ENCODE measurements at regions not wholly inside any gene's neighbourhood (a gene's known extent, or its start where the extent isn't known, plus 50 kb on each side); places are given as distances from the start of the nearest gene placed in this dataset.
"Not testable (repeated sequence)": the region's sequence is repeated elsewhere in the genome, so short reads cannot be mapped to it uniquely, and the experiment has no call there.

DNA sequence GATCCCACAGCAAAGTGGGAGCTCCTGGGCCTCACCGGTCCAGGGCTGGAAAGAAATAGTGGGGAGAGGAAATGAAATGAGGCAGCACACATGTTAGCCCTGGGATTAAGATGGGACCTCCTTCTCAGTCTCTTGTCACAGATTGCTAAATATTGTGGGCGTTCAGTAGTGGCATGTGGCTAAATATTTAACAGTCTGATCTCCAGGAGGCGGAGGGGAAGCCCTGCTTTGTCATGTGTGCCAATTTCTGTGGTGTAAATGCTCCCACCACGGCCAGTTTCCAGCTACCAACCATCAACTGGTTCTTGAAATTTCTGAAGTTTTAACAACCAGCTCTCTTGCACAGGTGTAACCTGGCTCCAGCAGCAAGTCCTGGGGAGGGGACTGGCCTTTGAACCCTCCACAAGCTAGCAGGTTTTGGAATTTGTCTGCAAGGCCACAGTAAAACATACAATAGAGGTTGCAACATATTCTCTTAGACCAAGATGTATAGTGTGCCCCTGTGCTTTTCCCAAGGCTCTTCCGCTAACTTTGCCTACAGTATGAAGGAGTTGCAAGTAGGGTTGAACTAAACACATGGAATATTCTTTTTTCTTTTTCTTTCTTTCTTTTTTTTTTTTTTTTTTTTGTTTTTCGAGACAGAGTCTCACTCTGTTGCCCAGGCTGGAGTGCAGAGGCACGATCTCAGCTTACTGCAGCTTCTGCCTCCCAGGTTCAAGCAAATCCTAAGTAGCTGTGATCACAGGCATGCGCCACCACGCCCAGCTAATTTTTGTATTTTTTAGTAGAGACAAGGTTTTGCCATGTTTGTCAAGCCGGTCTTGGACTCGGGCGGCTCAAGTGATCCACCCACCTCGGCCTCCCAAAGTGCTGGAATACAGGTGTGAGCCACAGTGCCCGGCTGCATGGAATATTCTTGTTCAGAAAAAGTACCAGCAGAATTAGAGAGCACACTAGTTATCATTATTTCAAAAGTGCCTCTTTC lies 103.1 kb upstream of the PCBD1 start:
- no peak for DNase-seq

DNA sequence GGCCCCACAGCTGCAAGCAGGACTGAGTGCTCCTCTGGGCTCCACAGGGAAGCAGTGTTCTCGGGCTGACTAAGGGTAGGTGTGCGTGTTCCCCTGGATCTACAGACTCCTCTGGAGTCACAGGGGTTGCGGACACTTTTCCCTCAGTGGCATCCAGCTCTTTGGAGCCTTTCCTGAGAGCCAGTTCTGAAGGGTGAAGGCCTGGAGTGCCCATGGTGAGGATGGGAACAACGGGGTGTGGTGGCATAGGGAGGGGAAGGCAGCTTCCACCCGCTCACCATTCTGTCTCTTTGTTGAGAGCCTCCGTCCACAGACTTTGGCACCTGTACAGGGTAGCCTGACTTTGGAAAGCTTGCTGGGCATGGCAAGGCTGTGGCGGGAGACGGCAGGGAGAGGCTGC lies 104.1 kb upstream of the PCBD1 start:
- DNase-seq = no peak

DNA sequence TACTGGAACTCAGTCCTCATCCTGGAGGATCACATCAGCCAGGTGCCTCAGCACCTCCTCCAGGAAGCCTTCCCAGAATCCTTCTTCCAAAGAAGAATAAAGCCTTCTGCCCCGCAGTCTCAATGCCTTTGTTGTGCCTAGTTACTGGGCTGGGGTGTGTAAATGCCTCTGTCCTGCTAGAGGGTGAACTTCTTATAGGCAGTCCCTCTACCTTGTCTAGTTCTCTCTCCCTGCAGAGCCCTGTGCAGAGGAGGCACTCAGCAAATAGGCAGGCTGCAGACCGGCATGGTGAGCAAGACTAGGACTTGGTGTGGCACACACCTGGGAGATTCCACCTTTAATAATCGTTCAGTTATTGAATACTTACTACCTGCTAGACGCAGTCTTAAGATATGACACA lies 104.7 kb upstream of the PCBD1 start:
- DNase-seq = no peak

DNA sequence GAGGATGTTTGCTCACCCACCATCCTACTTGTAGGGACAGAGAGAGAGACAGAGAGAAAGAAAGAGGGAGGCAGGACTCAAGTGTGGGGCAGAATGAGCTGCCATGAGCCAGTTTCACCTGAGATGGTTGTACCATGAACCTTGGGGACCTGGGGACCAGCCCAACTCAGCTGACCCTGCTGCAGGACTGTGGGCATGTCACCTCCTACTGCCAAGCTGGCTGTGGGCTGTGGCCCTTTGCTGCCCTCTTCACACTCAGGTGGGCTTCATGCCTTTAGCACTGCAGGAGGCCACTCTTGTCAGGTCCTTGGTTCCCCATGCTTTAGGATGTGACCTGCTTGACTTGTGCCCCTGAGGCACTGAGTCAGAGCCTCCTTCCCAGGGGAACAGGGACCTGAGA lies 108.2 kb upstream of the PCBD1 start:
- DNase-seq = no peak

DNA sequence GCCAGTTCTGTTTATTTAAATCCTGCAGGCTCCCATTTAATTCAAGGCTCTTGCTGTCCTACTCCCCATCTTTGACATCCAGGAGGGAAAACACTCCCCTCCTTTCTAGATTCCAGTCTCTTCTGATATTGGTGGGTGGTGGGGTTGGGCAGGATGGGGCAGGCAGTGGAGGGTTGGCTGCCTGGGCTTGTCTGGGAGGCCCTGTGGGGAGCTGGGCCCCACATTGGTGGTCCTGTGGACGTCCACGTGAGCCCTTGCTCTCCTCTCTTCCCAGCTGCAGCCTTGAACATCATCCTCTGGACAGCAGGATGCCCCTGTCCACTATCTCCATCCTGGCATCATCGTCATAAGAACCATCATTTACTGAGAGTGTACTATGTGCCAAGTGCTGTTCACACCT lies 108.9 kb upstream of the PCBD1 start:
- DNase-seq = no peak

DNA sequence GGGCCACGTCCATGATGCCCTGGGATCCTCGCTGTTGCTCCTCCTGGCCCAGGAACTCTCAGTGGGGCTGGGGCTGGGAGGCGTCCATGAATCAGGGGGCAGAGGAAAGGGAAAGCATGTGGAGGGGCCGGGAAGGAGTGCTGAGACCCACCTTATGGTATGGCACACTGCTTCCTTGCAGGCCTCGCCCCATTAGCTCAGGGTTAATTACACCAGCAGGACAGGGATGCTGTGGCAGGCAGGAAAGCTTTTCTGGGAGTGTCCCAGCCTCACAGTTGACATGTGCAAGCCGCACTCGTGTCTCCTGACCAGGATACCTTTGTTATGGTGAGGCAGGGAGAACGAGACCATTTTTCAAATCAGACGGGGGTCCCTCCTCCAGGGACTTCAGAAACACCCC lies 109.7 kb upstream of the PCBD1 start:
- DNase-seq = no peak

DNA sequence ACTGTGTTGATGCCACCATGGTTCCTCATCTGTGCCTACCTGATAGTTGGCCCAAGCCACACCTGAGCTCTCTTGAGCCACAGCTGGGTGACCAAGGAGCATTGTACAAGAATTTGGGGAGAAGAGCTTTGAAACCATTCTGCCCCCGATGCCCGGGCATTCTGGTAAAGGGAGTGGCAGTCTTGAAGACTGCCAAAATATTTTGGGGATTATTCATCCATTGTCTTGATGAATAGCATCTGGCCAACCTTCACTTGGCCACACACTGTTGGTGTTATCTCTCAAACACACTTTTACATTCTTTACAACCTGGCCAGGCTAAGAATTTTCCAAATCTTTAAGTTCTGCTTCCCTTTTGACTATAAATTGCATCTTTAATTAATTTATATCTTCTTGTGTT lies 113.1 kb upstream of the PCBD1 start:
- DNase-seq = no peak

DNA sequence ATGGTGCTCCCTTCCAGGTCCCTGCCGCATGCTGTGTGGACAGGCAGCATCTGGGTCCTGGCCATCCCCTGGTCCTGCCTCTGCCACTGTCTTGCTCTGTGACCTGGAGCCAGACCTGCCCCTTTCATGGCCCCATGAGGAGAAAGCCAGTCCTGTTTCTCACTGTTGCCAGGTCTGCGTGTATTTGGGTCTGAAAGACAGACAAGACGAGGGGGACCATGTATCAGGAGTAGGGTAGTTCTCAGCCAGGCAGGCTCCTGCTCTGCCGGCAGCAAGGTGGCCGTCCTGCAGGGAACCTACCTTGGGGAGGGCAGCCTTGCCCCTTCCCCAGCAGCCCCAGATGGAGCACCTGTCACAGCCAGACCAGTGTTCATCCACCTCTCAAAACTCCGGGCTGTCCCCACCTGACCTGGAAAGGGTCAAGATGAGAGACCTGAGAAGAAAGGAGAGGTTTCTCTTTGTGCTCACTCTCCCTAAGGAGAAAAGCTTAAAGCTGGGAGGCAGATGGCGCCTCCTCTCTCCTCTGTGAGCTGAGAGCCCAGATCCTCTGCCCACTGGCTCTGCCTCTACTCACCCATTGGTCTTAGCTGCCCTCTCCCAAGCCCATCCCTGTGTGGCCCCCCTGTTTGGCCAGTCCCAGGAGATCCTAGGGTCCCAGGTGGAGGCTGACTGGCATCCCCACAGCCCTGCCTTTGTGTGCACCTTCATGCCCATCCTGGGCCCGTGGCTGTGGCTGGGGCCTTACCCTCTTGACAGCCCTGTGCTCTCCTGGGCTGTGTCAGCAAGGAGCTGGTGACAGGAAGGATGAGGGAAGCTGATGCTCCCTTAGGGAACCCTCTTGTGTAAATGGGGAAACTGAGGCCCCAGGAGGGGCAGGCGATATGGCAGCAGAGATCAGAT lies 116.1 kb upstream of the PCBD1 start:
- DNase-seq = no peak

DNA sequence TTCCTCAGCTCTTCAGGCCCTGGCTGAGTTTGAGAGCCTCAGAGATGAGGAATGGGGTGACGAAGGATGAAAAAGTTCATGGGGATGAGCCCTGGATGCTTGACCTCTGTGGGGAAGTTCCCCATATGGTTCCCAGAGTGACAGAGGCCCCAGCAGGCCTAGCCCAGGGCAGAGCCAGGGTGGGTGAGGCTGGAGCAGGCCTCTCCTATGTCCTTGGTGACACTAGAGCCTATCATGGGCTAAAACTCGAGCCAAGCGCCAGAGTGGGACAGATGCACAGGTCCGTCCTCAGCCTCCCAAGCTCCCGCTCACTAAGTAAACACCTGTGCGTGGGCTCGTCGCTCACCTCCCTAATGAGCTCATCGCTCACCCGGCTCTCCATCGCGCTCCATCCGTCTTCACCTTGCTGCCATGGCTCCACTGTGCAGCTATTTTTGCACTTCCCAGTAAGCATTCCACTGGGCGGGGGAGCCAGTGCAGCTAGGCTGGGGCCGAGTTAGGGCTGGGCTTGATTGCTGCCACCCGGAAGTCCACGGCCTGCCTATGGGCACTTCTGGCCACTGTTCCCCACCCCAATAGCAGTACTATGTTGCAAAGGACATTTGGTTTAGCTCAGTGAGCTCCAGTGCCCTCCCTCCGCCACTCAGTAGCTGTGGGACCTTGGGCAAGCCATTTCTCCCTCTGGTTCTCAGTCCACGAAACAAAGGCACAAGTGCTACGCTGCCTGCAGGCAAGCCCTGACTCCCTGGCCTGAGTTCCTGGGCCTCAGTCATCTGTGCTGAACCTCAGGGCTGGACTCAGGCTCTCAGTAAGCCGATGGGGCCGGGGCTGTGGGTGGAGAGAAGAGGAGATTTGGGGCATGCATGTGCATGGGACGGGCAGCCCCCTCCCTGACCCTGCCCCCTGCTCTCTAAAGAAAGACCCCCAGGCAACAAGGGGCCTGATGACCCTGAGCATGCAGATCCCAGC lies 117.3 kb upstream of the PCBD1 start:
- DNase-seq = no peak

DNA sequence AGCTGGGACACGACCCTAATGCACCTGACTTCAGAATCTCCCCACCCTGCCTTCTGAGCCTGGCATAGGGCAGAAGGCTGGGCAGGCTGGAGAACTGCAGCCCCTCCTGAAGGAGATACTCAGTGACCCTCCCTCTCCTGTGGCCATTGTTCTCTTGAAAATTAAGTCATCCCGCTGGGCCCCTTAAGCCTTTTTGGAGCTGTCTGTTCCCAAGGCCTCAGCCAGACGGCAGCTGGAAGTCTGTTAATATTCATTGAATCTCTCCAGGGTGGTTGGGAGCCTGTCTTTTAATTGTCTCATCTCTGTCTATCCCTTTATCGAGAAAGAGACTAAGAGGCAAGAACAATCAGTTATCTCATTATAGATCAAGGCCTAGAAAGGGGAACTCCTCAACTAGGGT lies 118.1 kb upstream of the PCBD1 start:
- DNase-seq = no peak

DNA sequence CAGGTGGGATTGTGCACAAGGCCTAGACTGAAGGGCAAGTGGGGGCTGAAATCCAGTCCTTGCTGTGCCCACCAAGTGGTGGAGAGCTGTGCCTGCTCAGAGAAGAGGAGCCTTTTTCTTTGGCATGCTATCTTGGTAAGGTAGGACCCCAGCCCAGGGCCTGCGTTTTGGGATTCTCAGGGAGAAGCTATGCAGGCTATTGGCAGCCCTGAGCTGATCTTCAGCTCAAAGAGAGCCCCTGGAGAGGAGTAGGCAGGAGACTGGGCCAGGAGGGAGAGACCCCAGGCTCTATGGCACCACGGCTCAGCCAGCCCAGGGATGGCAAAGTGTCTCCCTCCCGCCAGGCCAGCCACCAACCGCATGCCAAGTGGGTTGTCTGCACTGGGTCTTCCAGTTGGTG lies 119.2 kb upstream of the PCBD1 start:
- DNase-seq = no peak

DNA sequence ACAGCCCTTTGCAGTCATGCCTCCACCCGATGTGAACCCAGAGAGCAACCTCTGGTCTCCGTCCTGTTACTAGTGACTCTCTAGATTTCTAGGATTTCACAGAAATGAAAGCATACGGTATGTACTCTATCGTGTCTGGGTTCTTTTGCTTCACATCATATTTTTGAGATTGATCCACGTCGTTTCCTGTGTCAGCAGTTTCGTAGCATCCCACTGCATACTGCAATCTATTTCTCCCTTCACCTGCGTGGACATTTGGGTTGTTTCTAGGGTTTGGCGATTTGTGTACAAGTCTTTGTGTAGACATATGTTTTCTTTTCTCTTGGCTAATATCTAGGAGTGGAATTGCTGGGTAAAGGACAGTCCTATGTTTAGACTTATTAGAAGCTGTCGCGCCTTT lies 119.8 kb upstream of the PCBD1 start:
- DNase-seq = no peak

DNA sequence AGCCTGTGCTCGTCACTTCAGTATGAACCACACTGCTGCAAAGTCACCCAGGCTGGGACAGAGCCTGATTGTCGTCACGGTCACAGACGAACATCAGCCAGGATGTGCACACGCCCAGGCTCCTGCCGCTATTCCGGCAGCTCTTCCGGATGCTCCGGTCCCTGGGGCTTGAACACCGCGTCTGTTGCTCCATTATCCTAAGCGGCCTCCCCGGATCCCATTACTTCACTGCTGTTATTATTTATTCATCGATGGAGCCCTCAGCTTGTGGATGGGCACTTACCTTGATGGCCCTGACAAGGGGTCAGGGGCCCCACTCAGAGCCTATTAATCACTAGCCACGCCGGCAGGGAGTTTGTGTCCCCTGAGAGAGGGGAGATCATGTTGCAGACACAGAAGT lies 120.8 kb upstream of the PCBD1 start:
- DNase-seq = no peak

DNA sequence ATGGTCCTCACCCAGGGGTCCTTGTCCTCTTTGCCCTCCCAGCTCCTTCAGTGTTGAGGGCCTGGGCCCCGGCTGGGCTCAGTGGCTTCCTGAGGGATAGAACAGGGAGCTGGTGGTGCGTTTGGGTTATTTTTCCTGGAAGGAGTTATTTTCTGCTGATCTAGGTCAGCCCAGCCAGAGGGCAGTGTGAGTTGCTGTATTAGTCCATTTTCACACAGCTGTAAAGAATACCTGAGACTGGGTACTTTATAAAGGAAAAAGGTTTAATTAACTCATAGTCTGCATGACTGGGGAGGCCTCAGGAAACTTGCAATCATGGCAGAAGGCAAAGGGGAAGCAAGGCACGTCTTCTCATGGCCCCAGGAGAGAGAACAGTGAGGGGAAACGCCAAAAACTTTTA lies 122.4 kb upstream of the PCBD1 start:
- no peak for DNase-seq

DNA sequence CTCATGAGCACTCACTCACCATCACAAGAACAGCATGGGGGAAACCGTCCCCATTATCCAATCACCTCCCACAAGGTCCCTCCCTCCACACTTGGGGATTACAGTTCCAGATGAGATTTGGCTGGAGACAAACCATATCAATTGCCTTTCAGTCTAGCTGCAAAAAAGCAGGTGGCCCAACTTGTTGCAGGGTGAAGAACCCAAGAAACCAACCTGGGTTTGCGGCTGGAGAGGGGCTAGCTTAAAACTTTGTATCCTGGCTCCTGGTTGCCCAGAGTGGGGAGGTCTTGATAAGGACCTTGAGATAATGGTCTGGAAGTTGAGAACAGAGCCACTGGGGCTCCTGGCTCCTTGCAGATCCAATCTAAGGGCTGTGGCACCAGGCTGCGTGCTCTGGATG lies 122.8 kb upstream of the PCBD1 start:
- DNase-seq = no peak

DNA sequence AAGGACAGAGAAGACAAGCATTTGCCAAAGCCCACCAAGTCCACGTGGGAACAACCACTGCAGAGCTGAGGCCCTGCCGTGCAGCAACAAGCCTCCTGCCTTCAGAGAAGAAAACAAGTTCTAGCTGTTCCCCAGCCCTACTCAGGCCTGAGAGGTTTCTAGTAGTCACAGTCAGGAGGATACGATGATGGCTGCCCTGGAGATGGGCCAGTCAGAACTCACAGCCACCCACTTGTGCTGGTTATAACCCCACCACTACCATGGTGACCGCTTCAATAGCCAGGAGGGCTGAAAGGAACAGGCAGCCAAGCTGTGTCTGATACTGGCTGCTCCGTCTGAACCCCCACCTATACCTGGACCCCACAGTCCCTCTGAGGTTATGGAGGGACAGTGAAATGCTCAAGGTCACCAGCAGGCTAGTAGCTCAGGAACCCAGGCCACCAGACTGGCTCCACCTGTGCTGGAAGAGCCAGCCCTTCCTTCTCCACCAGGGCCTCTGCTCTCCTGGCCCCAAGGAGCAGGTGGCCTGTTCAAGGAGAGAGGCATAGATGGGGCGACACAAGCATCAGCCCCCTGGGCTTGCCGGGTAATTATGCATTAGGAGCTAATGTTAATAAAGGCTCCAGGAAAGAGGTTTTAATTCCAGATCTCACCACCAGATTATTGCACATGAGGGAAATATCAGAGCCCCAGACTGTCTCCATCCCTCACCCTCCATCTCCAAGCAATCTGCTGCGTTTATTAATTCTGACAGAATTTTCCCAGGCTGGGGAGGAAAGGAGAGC lies 125.8 kb upstream of the PCBD1 start:
- no peak for DNase-seq

DNA sequence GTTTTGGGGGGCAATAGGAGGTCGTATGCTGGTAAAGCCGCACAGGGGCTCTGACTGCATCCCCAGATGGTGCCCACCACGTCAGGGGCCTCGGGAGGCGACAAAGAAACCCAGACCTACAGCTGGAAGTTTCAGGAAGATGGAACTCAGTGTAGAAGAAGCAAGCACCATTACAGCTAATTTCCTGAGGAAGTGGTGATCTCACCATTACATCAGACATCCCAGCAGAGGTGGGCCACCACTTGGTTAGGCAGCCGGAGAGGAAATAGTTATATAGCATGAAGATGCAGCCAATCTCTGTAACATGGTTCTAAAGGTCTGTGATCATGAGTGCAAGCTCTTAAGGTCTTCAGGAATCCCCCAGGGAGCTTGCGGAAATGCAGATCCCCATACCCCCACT lies 127.3 kb upstream of the PCBD1 start:
- no peak for DNase-seq

DNA sequence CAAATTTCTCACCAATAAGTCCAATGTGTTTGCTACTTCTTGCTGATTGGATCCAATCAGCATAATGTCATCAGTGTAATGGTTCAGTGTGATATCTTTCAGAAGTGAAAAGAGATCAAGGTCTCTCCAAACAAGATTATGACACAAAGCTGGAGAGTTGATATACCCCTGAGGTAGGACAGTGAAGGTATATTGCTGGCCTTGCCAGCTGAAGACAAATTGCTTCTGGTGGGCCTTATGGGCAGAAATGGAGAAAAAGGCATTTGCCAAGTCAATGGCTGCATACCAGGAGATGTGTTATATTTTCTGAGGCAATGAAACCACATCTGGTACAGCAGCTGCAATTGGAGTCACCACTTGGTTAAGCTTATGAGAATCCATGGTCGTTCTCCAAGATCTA lies 131.7 kb upstream of the PCBD1 start:
- not testable (repeated sequence) for DNase-seq

DNA sequence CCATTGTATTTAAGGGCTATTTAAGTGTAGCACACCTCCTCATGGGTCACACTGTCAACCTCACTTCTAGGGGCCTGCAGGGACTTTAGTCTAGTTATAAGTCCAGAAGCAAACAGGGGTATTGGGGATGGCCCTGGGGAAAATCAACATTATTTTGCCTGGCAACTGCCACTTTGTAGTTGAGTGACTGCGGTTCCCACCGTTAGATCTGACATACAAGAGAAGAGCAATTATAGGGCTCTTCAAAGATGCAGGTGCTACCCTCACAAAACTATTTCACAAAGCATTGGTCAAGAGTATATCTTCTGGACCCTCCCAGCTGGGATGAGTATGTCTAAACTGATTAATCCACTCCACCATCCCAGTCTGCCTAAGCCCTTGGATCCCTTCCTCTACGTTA lies 133.0 kb upstream of the PCBD1 start:
- no peak for DNase-seq

DNA sequence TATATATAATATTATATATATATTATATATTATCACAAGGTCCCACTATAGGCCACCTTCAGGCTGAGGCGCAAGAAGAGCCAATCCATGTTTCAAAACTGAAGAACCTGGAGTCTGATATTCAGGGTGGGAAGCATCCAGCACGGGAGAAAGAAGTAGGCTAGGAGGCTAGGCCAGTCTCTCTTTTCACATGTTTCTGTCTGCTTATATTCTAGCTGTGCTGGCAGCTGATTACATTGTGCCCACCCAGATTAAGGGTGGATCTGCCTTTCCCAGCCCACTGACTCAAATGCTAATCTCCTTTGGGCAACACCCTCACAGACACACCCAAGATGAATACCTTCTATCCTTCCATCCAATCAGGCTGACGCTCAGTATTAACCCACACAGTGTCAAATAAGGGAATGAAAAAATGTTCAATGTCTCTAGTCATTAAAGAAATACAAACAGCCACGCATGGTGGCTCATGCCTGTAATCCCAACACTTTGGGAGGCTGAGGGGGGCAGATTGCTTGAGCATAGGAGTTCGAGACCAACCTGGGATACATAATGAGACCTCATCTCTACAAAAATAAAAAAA lies 135.4 kb upstream of the PCBD1 start:
- no peak for DNase-seq

DNA sequence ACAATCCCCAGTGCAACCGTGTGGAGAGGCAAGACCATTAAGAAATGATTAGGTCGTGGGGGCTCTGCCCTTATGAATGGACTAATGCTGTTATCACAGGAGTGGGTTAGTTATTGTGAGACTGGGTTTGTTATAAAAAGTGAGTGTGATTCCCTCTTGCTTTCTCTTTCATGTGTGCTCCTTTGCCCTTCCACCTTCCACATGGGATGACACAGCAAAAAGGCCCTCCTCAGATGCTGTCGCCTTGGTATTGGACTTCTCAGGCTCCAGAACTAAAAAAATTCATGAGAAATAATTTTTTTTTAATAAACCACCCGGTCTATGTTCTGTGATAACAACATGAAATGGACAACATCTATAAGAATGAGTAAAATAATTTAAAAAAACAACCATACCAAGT lies 136.1 kb upstream of the PCBD1 start:
- no peak for DNase-seq

DNA sequence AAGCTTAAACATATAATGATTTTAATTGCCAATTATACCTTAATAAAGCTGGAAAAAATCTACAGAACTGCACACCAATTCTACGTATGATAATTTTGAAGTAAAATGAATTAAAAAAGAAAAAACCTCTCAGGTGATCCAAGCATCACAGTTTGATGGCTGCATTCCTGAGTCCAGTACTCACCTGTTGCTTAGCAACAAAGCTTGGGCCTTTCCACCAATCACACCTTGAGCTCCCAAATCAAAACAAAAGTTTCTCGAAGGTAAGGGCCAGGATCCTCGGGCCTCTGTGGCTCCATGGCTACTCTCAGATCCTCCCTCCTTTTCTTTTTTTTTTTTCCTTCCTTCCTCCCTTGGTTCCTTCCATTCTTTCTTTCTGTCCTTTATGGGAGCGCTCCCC lies 137.2 kb upstream of the PCBD1 start:
- no peak for DNase-seq

Measured in islet precursor cell (in vitro differentiated cells).